NT2/D1 (cell line): ENCODE measurements at regions not wholly inside any gene's neighbourhood (a gene's known extent, or its start where the extent isn't known, plus 50 kb on each side); places are given as distances from the start of the nearest gene placed in this dataset.

Source experiments
- DNase-seq: peaks from one replicate; pipeline ENCODE4 v3.0.0-alpha.2; 2011; ENCODE audit warnings: low read depth, low spot score
- H3K27me3 ChIP-seq: 2 replicates; pipeline ENCODE4 v1.6.0; 2011; ENCODE audit warnings: mild to moderate bottlenecking; ENCODE audit not compliant: insufficient read length, insufficient read depth
- H3K36me3 ChIP-seq: 2 replicates; pipeline ENCODE4 v1.6.1; 2011; ENCODE audit warnings: mild to moderate bottlenecking, low read length, mixed read lengths; ENCODE audit not compliant: insufficient read depth, insufficient read length
- H3K4me1 ChIP-seq: 2 replicates; pipeline ENCODE4 v1.5.1; 2011; ENCODE audit not compliant: insufficient read depth, insufficient read length
- H3K4me3 ChIP-seq: 2 replicates; pipeline ENCODE4 v1.5.1; 2011; ENCODE audit warnings: low read depth; ENCODE audit not compliant: insufficient read length
- H3K9ac ChIP-seq: 2 replicates; pipeline ENCODE4 v1.6.0; 2011; ENCODE audit warnings: low read depth; ENCODE audit not compliant: insufficient read length
- H3K9me3 ChIP-seq: 2 replicates; pipeline ENCODE4 v1.5.1; 2011; ENCODE audit warnings: mild to moderate bottlenecking, low read length; ENCODE audit not compliant: insufficient read depth
- SUZ12 ChIP-seq: IDR thresholded peaks from 2 replicates; pipeline ENCODE4 v1.6.1; 2011; ENCODE audit not compliant: insufficient read length, insufficient read depth; ENCODE audit errors: extremely low read depth
- YY1 ChIP-seq: IDR thresholded peaks from 2 replicates; pipeline ENCODE4 v1.6.1; 2011; ENCODE audit not compliant: insufficient read length, insufficient read depth
- ZNF274 ChIP-seq: IDR thresholded peaks from 2 replicates; pipeline ENCODE4 v1.6.1; 2011; ENCODE audit warnings: mild to moderate bottlenecking, low read depth, low read length

DNA sequence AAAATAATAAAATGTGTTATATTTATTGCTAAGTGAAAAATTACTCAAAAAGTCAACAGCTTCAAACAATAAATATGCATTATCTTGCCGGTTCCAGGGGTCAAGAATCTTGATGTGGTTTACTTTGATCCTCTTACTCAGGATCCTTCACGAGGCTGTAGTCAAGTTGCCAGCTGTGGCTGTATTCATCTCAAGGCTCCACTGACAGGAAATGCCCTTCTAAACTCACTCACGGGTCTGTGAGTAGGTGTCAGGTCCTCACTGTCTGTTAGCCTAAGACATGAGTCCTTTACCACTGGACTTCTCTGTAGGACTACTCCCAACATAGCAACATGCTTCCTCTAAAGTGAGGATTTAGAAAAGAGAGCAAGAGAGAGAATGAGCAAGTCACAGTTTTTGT lies 983.0 kb downstream of the SI start:
- no peak overlapping the region for H3K9ac ChIP-seq
- no peaks in the 10 kb centered on the region for H3K27me3 ChIP-seq
- no peak for DNase-seq
- no peaks in the 10 kb centered on the region for H3K36me3 ChIP-seq
- H3K9me3 ChIP-seq = no peaks in the 10 kb centered on the region
- no peak overlapping the region for H3K4me3 ChIP-seq
- H3K4me1 ChIP-seq = no peaks in the 10 kb centered on the region
- TF ChIP-seq SUZ12 (no peak), YY1 (no peak), ZNF274 (no peak)

DNA sequence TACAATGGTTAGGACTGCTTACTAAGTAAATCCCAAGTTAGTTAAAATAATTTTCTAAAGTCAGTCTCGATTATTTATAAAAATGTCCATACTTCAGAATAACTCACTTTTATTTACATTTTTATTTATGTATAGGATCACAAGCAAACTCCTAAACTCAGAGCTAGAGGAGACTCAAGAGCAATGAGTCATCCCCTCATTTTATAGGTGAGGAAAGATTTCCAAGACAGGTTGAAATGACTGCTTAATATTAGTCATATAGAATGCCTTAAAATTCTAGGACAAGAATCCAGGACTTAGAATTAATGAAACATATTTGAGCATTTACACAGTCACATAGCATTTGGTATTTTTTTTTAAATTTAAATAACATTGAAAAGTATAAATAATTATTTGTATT lies 983.8 kb downstream of the SI start:
- no peaks in the 10 kb centered on the region for H3K36me3 ChIP-seq
- no peaks in the 10 kb centered on the region for H3K4me1 ChIP-seq
- no peak overlapping the region for H3K9ac ChIP-seq
- no peaks in the 10 kb centered on the region for H3K27me3 ChIP-seq
- TF ChIP-seq YY1 (no peak), ZNF274 (no peak), SUZ12 (no peak)
- DNase-seq = no peak
- no peak overlapping the region for H3K4me3 ChIP-seq
- H3K9me3 ChIP-seq = no peaks in the 10 kb centered on the region

DNA sequence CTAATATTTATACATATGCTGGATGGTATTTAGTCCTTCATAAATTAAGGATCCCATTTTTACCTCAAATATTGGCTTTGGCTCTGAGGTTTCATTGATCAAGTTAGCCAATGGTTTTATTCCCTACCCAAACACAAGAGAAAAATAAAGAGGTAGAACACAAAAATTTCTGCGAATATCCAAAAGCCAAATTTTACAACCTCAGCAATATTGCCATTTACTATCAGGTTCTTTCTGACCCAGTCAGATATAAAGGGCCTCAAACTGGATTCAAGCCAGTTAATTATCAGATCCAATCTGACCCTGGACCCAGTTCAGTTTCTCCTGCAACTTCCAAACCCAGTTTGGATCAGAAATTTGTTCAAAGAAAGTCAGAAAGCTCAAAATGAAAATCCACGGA lies 998.1 kb downstream of the SI start:
- H3K9ac ChIP-seq = no peak overlapping the region
- H3K27me3 ChIP-seq = no peaks in the 10 kb centered on the region
- no peak for DNase-seq

DNA sequence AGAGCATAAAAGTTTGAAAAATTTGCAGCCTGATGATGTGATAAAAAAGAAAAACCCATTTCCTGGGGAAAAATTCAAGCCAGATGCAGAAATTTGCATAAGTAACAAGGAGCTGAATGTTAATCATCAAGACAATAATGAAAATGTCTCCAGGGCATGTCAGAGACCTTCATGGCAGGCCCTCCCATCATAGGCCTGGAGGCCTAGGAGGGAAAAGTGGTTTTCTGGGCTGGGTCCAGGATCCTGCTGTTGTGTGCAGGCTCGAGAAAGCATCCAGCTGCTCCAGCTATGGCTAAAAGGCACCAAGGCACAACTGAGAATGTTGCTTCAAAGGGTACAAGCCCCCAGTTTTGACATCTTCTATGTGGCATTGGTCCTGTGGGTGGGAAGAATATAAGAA lies 1014.0 kb downstream of the SI start:
- H3K27me3 ChIP-seq = no peaks in the 10 kb centered on the region
- no peaks in the 10 kb centered on the region for H3K4me1 ChIP-seq
- no peaks in the 10 kb centered on the region for H3K9me3 ChIP-seq
- no peak overlapping the region for H3K4me3 ChIP-seq
- TF ChIP-seq SUZ12 (no peak), ZNF274 (no peak), YY1 (no peak)
- DNase-seq = no peak
- no peaks in the 10 kb centered on the region for H3K36me3 ChIP-seq
- H3K9ac ChIP-seq = no peak overlapping the region

More for the DNA sequence above, 998.1 kb downstream of the SI start:
- H3K9me3 ChIP-seq = no peaks in the 10 kb centered on the region
- no peak overlapping the region for H3K4me3 ChIP-seq
- TF ChIP-seq ZNF274 (no peak), SUZ12 (no peak), YY1 (no peak)
- H3K36me3 ChIP-seq = no peaks in the 10 kb centered on the region
- no peaks in the 10 kb centered on the region for H3K4me1 ChIP-seq

DNA sequence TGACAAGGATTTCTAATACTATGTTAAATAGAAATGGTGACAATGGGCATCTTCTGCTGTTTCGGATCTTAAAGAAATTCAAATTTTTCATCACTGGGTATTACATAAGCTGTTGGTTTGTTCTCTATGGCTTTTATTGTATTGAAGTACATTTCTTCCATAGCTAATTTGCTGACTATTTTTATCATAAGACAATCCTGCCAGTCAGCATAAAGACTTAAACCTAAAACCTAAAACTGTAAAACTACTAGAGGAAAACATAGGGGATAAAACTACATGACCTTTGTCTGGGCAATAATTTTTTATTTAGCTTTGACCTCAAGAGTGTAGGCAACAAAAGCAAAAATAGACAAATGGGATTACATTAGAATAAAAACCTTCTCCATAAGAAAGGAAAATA lies 1017.4 kb downstream of the SI start:
- H3K36me3 ChIP-seq = no peaks in the 10 kb centered on the region
- no peak overlapping the region for H3K4me3 ChIP-seq
- TF ChIP-seq YY1 (no peak), SUZ12 (no peak), ZNF274 (no peak)
- no peaks in the 10 kb centered on the region for H3K4me1 ChIP-seq
- no peaks in the 10 kb centered on the region for H3K9me3 ChIP-seq
- H3K9ac ChIP-seq = no peak overlapping the region
- DNase-seq = no peak
- no peaks in the 10 kb centered on the region for H3K27me3 ChIP-seq

DNA sequence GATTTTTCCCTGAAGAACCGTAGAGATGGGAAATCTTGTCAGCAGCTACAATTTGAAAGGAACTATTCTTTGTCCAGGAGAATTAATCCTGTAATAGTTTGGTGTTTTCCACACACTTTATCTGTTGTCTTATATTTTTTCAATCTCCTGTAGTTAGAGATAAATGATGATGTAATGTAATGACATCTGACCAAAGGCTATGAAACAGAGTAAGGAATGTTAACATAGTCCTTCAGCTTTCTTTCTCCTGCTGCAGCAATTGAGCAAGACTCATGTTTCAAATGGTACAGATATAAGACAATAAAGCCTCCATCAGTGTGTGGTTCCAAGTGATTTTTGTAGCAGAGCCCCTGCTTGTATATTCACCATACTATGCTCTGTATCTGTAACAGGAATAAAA lies 1028.4 kb downstream of the SI start:
- TF ChIP-seq SUZ12 (no peak), YY1 (no peak), ZNF274 (no peak)
- Histone ChIP-seq H3K4me3 (no peak overlapping the region), H3K36me3 (no peaks in the 10 kb centered on the region), H3K27me3 (no peaks in the 10 kb centered on the region), H3K9me3 (no peaks in the 10 kb centered on the region), H3K9ac (no peak overlapping the region), H3K4me1 (no peaks in the 10 kb centered on the region)
- no peak for DNase-seq

DNA sequence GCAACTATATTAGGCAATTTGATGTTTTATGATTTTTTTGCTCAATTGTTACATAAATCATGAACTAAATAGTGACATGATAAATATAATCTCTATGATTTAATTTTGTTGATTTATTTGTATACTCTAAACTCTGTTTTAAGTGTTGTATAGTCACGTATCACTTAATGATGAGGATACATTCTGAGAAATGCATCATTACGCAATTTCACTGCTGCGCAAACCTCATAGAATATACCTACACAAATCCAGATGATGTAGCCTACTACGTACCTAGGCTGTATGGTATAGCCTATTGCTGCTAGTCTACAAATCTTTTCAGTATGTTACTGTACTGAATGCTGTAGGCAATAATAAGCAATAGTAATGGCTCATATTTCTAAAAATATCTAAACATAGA lies 1029.8 kb downstream of the SI start:
- no peak overlapping the region for H3K4me3 ChIP-seq

DNA sequence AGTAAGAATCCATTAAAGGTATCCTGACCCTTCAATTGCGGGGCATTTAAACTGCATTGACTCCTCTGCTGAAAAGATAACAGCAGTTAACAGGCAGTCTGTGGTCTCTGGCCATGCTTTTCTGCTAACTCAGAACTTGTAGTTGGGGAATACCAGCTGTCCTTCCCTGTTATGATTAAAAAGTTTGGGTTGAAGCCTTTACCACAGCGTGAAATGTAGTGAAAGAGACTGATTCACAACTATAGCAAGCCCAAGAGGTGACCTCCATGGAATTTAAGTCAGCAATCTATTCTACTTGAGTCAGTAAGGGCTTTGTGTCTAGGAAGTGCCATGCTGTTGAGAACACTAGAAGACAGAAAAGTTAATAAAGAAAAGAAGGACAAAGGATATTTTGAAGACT lies 1037.3 kb downstream of the SI start:
- H3K4me1 ChIP-seq = no peaks in the 10 kb centered on the region
- H3K36me3 ChIP-seq = no peaks in the 10 kb centered on the region
- TF ChIP-seq ZNF274 = no peak
- no peak for TF ChIP-seq SUZ12
- no peak for TF ChIP-seq YY1
- H3K9ac ChIP-seq = no peak overlapping the region
- no peaks in the 10 kb centered on the region for H3K27me3 ChIP-seq
- H3K4me3 ChIP-seq = no peak overlapping the region
- H3K9me3 ChIP-seq = no peaks in the 10 kb centered on the region
- DNase-seq = no peak

More for the DNA sequence above, 1029.8 kb downstream of the SI start:
- Histone ChIP-seq H3K9ac (no peak overlapping the region), H3K27me3 (no peaks in the 10 kb centered on the region), H3K36me3 (no peaks in the 10 kb centered on the region), H3K4me1 (no peaks in the 10 kb centered on the region), H3K9me3 (no peaks in the 10 kb centered on the region)
- no peak for TF ChIP-seq YY1
- TF ChIP-seq SUZ12 = no peak
- TF ChIP-seq ZNF274 = no peak
- no peak for DNase-seq
